ENCODE measurements at regions not wholly inside any gene's neighbourhood (a gene's known extent, or its start where the extent isn't known, plus 50 kb on each side); places are given as distances from the start of the nearest gene placed in this dataset.

DNA sequence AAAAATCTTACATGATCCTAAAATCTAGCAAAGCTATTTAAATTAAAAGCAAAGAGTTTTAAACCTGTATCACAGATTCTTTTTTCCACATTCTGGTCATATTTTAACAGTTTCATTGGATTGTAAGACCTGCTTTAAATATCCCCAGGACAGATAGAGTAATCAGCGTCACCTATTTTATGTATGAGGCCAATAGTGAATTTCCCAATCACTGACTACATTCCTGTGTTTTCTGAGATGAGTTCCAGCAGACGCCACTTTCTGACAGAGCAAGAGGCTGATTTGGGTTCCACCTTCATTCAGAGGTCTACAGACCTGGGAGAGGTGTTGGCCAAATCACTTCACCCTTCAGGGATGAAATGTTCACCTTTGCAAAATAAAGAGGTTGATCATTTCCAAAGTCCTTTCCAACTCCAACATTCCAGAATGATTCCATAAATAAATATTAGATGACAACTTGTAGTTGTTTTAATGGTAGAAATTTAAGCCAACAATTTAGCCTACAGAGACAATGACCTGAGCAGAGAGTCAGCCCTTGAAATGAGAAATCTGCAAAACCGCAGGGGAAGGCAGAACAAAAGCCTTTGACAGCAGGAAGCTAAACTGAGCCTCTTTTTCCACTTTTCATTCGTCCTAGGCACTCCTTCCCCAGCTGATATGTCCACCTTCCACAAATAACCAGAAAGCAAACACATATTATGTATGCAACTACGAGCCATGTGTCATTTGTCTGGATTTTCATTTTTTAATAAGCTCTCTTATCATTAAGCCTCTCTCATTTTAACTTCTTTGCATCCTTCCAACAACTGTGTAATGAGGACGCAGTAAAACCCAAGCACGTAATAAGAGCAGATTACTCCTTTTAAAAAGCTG, 105.2 kb downstream of the TFAP2A start:
- peak; percentile 40 for DNase-seq (ENCODE audit: low read depth)
- in situ Hi-C loops (cut with HindIII; ENCODE audit: low pct_unique_long_range_greater_than_20kb, low sequenced_read_pairs): no loop called here

DNA sequence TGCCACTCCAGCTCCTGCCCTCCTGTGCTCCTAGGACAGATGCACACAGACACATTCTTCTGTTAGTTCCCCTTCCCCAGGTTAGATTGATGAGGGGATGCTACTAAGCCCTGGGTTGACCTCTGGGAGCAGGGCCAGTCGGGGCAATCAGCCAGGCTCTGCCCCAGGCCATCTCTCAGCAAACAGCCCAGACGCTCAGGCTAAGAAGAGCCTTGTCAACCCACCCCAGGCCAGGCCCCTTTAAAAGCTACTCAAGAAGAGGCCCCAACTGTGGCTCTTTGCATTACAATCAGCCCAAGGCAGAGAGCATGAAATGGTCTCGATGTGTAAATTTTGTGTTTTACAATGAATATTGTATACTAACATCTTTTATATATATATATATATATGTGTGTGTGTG, 107.4 kb downstream of the TFAP2A start:
- no peak for DNase-seq (ENCODE audit: low read depth)
- in situ Hi-C loops (cut with HindIII; ENCODE audit: low pct_unique_long_range_greater_than_20kb, low sequenced_read_pairs): no loop called here

DNA sequence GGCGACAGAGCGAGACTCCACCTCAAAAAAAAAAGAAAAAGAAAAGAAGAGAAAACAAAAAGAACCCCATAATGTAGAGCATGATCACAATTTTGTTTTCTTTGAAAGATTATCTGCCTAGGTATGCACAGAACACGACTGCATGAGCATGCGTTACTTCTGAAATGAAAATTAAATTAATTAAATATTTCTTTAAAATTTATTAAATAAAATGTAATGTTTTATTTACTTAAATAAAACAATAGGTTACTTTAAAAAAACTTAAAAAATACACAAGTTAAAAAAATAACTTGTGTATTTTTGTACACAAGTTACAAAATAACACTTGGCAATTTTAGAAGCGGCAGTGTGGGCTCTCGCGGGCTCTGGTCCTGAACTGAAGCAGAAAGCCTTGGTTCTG, 107.8 kb downstream of the TFAP2A start:
- no peak for DNase-seq (ENCODE audit: low read depth)
- in situ Hi-C loops (cut with HindIII; ENCODE audit: low pct_unique_long_range_greater_than_20kb, low sequenced_read_pairs): no loop called here

DNA sequence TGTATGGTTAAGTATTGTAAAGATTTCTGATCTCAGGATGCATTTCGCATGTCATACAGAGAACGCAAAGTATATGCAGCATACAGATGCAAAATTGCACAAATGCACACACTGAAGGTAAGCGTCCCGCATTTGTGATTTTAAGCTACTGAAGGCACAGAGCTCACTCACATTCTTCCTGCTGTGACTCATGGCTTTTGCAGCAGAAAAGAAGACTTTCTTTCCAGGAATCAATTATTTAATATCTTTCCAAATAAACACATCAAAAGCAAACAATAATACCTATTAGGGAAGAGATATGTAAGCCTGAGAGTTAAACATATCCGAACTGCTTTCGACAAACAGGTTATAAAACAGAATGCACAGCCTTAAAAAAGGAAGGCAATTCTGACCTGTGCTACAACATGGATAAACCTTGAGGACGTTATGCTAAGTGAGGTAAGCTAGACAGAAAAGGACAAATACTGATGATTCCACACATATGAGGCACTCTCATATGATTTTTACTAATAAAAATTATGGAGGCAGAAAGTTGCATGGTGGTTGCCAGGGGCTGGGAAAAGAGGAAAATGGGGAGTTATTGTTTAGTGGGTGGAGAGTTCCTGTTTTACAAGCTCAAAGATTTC, 109.0 kb downstream of the TFAP2A start:
- in situ Hi-C loops (cut with HindIII; ENCODE audit: low pct_unique_long_range_greater_than_20kb, low sequenced_read_pairs): no loop called here
- peak; percentile 37 for DNase-seq (ENCODE audit: low read depth)

DNA sequence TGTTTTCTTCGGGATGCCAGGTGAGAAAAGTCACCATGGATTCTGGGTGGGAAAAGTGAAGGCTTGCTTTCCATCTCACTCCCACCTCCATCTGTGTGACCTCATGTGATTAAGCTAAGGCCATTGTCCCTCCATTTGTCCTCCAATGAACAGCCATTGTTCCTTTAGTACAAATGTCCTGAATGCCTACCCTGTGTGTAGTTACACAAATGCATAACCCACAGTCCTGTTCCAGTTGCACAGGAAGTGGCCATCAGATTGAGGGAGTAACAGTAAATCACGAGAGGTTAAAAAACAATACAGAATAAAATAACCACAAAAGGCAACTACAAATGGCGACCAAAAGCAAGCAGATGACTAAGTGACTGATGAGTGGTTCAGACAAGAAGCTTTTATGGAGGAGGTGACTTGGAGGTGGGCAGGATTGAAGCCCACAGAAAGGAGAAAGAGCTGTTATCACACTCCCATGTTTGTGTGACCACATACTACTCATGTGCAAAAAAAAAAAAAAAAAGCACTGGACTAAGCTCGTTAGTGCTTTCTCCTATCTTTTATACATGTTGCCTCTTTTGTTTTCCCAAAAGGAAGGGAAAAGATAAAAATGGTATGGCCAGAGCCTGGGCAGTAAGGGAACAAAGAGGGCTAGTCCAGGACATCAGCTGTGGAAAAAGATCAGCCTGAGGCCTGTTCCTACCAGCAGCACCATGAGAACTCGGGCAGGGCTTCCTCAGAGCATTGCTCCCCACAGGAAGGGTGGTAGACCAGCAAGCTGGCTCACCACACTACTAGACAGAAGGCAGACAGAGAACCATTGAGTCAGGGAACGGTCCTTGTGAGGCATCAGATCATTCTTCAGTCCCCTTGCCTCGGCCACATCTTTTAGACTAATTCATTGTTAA, 111.0 kb downstream of the TFAP2A start:
- in situ Hi-C loops (cut with HindIII; ENCODE audit: low pct_unique_long_range_greater_than_20kb, low sequenced_read_pairs): no loop called here
- DNase-seq (ENCODE audit: low read depth): no peak

DNA sequence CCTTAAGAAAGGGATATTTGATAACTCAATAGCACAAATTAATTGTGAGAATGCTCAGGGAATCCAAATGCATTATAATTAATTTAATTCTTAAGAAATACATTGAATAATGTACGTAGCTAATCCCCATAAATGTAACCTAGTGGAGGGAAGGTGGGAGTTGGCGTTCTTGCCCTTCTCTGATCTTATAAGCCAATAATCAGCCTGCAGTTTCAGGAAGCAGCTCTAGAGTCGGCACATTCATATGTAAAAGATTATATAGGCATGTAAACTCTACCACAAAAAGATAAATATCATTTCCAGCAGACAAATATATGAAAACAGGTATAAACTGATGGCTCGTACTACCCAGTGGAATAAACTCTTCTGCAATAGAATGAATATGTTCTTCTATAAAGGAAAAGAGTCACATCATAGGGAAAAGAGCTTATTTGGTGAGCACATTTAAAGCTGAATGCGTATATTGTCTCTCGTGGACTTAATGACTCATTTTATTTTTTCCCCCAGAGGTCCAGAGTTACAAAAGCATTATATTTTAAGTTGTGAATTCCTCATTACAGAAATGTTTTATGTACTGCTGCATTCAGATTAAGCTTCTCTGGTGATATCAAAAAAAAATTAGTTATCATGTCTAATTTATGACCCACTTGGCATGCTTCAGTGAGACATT, 112.2 kb downstream of the TFAP2A start:
- in situ Hi-C loops (cut with HindIII; ENCODE audit: low pct_unique_long_range_greater_than_20kb, low sequenced_read_pairs): no loop called here
- no peak for DNase-seq (ENCODE audit: low read depth)

DNA sequence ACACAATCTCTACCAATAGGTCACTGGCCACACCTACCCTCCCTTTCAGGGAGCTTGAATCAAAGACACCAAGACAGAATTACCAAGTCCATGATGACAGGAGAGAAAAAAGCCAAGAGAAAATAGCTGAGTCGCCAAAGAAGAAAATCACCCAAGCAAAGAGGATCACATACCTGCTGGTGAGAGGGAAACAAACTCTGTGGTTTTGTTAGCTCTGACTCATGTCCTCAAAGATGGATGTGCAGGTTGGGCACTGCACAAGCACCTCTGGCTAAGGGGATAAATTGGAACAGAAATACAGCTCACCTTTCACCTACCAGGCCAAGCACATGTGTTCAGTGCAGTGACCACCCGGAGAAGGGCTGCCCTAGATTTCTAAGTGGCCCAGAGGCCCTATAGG, 114.8 kb downstream of the TFAP2A start:
- peak; percentile 95 for DNase-seq (ENCODE audit: low read depth)
- in situ Hi-C loops (cut with HindIII; ENCODE audit: low pct_unique_long_range_greater_than_20kb, low sequenced_read_pairs): no loop called here

DNA sequence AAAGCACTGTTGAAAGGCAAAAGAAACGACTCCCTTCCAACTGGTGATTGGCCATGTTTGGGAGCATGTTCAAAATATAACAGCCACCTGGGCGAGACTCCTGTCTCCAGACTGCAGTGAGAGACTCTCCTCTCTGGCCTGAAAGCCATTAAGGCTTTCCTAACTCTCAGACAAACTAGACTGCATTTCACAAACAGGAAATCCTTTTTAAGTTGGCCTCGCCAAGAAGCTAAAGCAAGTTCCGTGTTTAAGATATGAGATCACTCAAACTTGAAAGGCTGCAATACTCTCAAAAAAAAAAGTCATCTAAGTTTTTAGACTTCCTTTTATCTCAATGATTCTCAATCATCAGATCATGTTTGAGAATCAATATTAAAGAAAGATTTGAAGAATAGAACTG, 117.0 kb downstream of the TFAP2A start:
- no peak for DNase-seq (ENCODE audit: low read depth)
- in situ Hi-C loops (cut with HindIII; ENCODE audit: low pct_unique_long_range_greater_than_20kb, low sequenced_read_pairs): no loop called here

DNA sequence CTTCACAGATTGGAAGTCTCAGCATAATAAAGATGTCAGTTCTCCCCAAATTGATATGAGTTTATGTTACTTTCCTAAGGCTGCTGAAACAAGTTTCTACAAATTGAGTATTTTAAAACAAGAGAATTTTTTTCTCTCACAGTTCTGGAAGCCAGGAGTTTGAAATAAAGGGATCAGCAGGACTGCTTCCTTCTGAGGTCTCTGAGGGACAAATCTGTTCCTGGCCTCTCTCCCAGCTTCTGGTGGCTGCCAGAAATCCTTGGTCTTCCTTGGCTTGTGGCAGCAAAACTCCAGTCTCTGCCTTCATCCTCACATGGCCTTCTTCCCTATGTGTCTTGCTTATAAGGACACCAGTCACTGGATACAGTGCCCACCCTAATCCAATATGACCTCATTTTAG, 136.1 kb downstream of the TFAP2A start:
- in situ Hi-C loops (cut with HindIII; ENCODE audit: low pct_unique_long_range_greater_than_20kb, low sequenced_read_pairs): no loop called here
- no peak for DNase-seq (ENCODE audit: low read depth)

DNA sequence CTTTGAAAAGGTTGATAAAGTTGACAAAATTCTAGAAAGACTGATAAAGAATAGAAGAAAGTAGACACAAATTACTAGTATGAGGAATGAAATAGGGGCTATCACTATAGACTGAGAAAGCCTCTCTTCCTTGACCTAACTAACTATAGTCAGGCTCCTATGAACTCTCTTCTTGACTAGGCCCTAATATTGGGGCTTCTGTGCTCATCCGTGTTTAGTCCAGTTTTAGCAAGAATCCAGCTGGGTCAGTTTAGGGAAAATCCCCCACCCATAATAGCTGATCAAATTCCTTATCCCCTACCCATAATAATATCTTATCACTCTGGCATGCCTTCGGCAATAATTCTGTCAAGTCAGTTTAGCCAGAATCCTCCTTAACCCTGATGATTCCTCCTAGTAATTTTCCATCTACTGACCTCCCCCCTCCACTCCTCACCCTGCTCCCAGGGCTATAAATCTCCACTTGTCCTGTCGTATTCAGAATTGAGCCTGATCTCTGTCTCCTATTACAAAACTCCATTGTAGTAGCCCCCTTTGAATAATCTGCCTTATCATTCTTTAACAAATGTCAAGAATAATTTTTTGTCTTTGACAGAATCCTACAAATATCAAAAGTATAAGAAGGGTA, 138.1 kb downstream of the TFAP2A start:
- DNase-seq (ENCODE audit: low read depth): no peak
- in situ Hi-C loops (cut with HindIII; ENCODE audit: low pct_unique_long_range_greater_than_20kb, low sequenced_read_pairs): no loop called here

DNA sequence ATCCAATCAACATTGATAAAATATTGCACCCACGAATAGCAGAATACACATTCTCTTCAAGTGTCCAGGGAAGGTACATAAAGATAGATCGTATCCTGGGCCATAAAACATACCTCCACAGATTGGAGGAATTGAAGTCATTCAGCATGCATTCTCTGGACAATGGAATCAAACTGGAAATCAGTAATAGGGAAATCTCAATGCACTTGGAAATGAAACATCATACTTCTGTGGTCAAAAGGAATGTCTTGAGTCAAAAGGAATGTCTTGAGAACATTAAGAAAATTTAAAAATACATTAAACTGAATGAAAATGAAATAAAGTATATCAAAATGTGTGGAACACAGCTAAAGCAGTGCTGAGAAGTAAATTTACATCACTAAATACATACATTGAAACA, 138.8 kb downstream of the TFAP2A start:
- in situ Hi-C loops (cut with HindIII; ENCODE audit: low pct_unique_long_range_greater_than_20kb, low sequenced_read_pairs): no loop called here

DNA sequence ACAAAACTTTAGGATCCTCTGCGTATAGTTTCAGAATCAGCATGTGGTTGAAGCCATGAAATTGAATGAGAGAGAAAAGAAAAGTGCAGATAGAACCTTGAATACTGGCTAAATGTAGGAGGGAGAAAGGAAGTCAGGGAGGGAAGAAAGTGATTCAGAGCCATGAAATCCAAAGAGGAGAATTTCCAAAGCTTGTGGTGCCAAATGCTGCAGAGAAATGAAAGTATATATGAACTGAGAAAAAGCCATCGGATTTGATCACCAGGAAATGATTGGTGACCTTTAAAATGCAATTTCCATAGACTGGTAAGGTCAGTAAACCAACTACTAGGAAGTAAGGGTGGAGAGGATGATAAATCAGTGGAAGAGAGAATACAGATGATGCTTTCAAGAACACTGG, 142.3 kb downstream of the TFAP2A start:
- no peak for DNase-seq (ENCODE audit: low read depth)
- in situ Hi-C loops (cut with HindIII; ENCODE audit: low pct_unique_long_range_greater_than_20kb, low sequenced_read_pairs): no loop called here

More for the DNA sequence above, 138.8 kb downstream of the TFAP2A start:
- DNase-seq (ENCODE audit: low read depth): no peak

DNA sequence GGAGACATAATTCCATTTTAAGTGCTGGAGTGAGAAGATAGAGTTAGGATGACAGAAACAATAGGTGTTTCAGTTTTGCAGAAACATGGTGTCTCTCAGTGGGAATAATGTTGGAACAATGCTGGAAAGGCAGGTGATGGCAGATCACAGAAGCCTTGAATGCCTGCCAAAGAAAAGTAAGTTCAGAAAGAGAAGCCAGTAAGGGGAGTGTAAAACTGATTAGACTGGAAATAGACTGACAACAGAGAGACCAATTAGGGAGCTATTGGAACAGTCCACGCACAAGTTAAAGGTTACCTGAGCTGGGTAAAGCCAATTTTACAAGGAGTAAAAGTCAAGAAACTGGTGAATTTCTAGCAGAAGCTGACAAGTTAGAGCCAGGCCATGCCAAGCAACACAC, 142.9 kb downstream of the TFAP2A start:
- in situ Hi-C loops (cut with HindIII; ENCODE audit: low pct_unique_long_range_greater_than_20kb, low sequenced_read_pairs): no loop called here
- no peak for DNase-seq (ENCODE audit: low read depth)

DNA sequence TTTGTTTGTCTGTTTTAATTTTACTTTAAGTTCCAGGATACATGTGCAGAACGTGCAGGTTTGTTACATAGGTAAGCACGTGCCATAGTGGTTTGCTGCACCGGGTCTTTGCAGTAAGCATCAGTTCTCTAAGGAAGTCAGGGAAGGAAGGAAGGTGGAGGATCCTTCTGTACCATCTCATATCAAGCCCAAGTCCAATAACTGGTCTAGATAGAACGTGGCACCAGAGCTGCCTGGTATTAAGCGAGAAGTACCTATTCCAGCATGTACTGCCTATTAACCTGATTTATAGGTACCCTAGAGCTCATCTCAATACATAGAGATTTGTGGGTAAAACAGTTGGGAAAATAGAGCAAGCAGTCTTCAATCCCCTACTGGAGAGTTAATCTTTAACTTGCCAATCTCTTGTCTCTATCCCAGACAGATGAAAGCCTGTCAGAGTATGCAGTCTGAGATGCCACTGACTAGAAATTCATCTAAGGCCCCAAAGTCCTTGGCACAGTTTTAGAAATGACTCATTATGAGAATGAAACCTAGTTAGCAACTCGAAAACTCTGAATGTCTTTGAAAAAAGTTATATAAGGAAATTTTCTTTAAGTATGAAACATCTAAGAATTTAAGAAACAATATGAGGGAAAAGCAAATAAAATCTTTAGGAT, 144.9 kb downstream of the TFAP2A start:
- in situ Hi-C loops (cut with HindIII; ENCODE audit: low pct_unique_long_range_greater_than_20kb, low sequenced_read_pairs): no loop called here
- peak; percentile 48 for DNase-seq (ENCODE audit: low read depth)

DNA sequence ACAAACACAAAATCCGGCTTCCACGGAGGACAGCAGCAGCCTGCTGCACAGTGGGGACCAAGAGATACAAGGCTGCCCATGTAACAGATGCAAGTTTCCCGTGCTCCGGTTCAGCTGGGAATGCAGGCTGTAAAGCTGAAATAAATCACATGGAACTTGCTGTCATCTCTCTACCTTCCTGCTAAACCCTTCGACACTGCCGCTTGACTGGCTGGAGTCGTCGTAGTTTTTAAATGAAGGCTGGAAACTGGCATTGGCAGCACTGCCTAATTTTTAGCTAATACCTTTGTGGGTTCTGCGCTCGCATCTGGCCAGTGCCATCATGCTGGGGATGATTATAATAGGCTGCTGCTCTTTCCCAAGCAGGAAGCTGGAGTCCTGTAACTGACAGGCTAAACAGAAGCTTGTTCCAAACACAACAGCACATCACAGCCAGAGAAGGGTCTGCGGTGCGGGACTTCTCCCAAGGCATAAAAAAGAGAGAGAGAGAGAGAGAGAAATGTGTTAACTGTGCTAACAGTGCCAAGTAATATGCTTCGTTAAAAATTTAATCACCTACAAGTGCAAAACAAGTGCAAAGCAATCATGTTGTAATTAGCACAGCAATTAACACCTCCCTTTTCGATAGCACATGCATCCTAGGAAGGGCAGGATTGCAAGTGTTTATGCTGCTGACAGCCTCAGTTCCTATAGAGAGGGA, 146.1 kb downstream of the TFAP2A start:
- DNase-seq (ENCODE audit: low read depth): no peak
- in situ Hi-C loops (cut with HindIII; ENCODE audit: low pct_unique_long_range_greater_than_20kb, low sequenced_read_pairs): no loop called here

DNA sequence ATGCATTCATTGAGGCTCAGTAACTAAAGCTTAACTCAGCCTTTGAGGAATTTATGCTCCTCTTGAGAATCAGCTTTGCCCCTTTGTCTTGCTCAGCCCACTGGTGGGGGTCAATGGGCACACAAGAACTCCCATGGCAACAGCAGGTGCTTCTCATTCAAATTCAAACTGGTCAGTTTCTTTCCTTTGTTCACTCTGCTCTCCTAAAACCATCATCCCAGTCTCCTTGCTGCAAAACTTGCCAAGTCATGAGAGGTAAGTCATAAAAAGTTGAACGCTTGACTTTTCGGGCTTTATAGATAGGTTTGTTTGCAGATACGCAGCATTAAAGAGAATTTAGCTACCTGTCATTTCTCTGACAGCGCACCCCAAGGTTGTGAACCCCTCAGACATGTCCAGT, 146.8 kb downstream of the TFAP2A start:
- no peak for DNase-seq (ENCODE audit: low read depth)
- in situ Hi-C loops (cut with HindIII; ENCODE audit: low pct_unique_long_range_greater_than_20kb, low sequenced_read_pairs): no loop called here

DNA sequence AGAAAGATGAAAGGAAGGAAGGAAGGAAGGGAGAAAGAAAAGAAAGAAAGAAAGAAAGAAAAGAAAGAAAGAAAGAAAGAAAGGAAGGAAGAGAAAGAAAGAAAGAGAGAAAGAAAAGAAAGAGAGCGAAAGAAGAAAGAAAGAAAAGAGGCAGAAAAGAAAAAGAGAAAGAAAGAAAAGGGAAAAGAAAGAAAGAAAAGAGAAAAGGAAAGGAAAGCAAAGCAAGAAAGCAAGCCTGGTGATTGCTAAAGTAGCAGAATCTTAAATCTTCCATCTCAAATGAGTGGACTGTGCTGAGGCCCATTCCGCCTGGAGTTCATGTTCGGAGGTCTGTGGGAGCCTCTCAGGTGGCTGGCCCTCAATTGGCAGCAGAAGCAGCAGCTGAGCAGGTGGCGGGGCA, 148.4 kb downstream of the TFAP2A start:
- no peak for DNase-seq (ENCODE audit: low read depth)
- in situ Hi-C loops (cut with HindIII; ENCODE audit: low pct_unique_long_range_greater_than_20kb, low sequenced_read_pairs): no loop called here
